GM12864 (cell line): ENCODE measurements at regions not wholly inside any gene's neighbourhood (a gene's known extent, or its start where the extent isn't known, plus 50 kb on each side); places are given as distances from the start of the nearest gene placed in this dataset.

Experiments used
- DNase-seq: peaks from one replicate; pipeline ENCODE4 v3.0.0-alpha.2; 2011; ENCODE audit warnings: low read depth
- H3K4me3 ChIP-seq: 2 replicates; pipeline ENCODE4 v1.5.1; 2011; ENCODE audit warnings: mild to moderate bottlenecking, low read depth, low read length, control low read depth
- CTCF ChIP-seq: IDR thresholded peaks from 2 replicates; pipeline ENCODE4 v1.5.1; 2011; ENCODE audit warnings: low read depth, mild to moderate bottlenecking, moderate library complexity, low read length, control low read depth, inconsistent platforms; ENCODE audit errors: missing control alignments

- H3K4me3 ChIP-seq, result no peak overlapping the region
- no peak for TF ChIP-seq CTCF
- no peak for DNase-seq
Measured at GRCh38 chr7:81206217-81206616, 287.4 kb upstream of the SEMA3C start.

- no peak for DNase-seq
- no peak overlapping the region for H3K4me3 ChIP-seq
- TF ChIP-seq CTCF, result no peak
Measured at GRCh38 chr7:81201188-81201587, 282.3 kb upstream of the SEMA3C start.

GRCh38 chr7:81198766-81199165 is 279.9 kb upstream of the SEMA3C start:
- DNase-seq, result no peak
- H3K4me3 ChIP-seq, result no peak overlapping the region
- TF ChIP-seq CTCF, result no peak

- DNase-seq, result no peak
- no peak for TF ChIP-seq CTCF
- no peak overlapping the region for H3K4me3 ChIP-seq
Measured at GRCh38 chr7:81197266-81197665, 278.4 kb upstream of the SEMA3C start.

GRCh38 chr7:81195033-81195432 is 276.2 kb upstream of the SEMA3C start:
- TF ChIP-seq CTCF, result no peak
- DNase-seq, result no peak

GRCh38 chr7:81190997-81191768 is 272.3 kb upstream of the SEMA3C start:
- H3K4me3 ChIP-seq, result no peak overlapping the region
- no peak for DNase-seq
- TF ChIP-seq CTCF, result no peak

More at GRCh38 chr7:81195033-81195432, 276.2 kb upstream of the SEMA3C start:
- no peak overlapping the region for H3K4me3 ChIP-seq

GRCh38 chr7:81187753-81188152 is 268.9 kb upstream of the SEMA3C start:
- H3K4me3 ChIP-seq, result no peak overlapping the region
- TF ChIP-seq CTCF, result no peak
- no peak for DNase-seq
